C4-2B (cell line): ENCODE measurements at regions not wholly inside any gene's neighbourhood (a gene's known extent, or its start where the extent isn't known, plus 50 kb on each side); places are given as distances from the start of the nearest gene placed in this dataset.

Experiments
- H3K27ac ChIP-seq: fragments of 450-650 bp; 2 replicates; pipeline ENCODE4 v1.5.1; 2017
- ZFX ChIP-seq: fragments of 450-650 bp; IDR thresholded peaks from 2 replicates; pipeline ENCODE4 v1.6.1; 2017
- TF ChIP-seq, protein P1 (sequence below): fragments of 450-650 bp; conservative IDR thresholded peaks from 2 replicates; pipeline ENCODE4 v1.5.1; 2017; ENCODE audit warnings: mild to moderate bottlenecking

DNA sequence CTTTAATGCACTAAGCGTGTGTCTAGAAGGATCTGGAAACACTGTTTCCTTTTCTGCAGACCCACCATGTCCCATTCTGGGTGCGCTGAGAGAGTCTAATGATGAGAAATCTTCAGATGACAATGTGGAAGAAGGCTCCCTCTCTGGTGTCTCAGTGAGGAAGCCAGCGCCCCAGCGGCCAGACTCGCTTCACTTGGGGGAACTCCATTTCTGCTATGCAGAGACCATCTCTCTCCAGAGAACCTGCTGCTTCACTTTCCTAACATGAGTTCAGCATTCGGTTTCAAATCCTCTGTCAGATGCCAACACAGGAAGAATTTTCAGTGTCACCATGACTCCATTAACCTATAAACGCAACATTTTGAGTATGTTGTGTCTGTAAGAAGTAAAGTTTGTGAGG is 121.8 kb downstream of the SYF2 start:
- H3K27ac ChIP-seq = no peak overlapping the region
- no peak for TF ChIP-seq ZFX
- TF ChIP-seq, protein P1, sequence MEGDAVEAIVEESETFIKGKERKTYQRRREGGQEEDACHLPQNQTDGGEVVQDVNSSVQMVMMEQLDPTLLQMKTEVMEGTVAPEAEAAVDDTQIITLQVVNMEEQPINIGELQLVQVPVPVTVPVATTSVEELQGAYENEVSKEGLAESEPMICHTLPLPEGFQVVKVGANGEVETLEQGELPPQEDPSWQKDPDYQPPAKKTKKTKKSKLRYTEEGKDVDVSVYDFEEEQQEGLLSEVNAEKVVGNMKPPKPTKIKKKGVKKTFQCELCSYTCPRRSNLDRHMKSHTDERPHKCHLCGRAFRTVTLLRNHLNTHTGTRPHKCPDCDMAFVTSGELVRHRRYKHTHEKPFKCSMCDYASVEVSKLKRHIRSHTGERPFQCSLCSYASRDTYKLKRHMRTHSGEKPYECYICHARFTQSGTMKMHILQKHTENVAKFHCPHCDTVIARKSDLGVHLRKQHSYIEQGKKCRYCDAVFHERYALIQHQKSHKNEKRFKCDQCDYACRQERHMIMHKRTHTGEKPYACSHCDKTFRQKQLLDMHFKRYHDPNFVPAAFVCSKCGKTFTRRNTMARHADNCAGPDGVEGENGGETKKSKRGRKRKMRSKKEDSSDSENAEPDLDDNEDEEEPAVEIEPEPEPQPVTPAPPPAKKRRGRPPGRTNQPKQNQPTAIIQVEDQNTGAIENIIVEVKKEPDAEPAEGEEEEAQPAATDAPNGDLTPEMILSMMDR = no peak

DNA sequence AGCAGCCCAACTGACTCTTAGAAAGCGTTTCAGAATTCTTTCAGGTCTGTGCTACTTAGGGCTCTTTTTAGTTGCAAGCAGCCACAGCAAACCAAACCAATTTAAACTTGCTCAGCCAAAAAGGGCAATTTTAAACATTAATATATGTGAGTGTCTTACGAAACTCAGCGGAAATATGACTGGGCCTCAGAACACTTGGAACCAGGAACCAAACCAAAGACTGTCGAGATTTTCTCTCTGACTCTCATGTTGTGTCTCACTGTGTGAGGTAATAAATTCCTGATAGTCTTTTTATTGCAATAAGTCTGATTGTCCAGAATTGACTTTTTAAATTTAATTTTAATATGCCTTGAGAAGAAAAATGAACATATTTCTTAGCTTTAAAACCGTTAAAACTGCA is 122.3 kb downstream of the SYF2 start:
- TF ChIP-seq, protein P1 = no peak
- TF ChIP-seq ZFX = no peak
- H3K27ac ChIP-seq = no peak overlapping the region

DNA sequence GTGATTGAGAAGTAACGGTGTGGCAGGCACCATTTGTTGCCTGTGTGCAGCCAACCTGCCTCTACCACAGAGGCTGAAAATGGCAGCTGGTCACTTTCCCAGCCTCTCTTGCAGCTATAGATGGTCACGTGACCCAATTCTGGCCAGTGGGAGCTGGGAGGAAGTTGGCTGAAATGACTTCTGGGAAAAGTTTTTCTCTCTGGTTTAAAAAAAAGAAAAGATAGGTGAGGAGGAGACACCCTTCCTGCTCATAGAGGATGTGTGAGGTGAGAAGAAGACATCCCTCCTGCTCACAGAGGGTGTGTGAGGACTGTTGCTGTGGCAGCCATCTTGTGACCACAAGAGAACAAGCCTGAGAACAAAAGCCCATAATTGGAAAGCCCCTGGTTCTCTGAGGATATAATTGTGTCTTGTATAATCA is 122.8 kb downstream of the SYF2 start:
- no peak overlapping the region for H3K27ac ChIP-seq
- TF ChIP-seq, protein P1 = no peak
- no peak for TF ChIP-seq ZFX

DNA sequence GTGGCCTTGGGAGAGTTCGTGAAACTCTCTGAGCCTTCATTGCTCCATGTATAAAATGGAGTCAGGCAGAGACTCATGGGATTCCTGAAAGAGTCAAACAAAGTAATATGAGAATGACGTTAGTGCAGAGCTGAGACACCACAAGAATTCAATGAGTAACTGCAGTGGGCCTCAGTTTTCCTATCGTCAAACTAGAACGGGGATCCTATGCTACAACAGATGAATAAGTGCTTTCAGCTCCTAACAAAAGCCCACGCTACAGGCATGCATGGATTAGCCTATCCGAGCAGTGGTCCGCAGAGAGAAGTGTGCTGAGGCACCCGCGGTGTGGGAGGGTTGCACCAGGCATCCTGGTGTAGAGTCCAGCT is 124.7 kb downstream of the SYF2 start:
- TF ChIP-seq, protein P1 = no peak
- no peak for TF ChIP-seq ZFX
- H3K27ac ChIP-seq = no peak overlapping the region

DNA sequence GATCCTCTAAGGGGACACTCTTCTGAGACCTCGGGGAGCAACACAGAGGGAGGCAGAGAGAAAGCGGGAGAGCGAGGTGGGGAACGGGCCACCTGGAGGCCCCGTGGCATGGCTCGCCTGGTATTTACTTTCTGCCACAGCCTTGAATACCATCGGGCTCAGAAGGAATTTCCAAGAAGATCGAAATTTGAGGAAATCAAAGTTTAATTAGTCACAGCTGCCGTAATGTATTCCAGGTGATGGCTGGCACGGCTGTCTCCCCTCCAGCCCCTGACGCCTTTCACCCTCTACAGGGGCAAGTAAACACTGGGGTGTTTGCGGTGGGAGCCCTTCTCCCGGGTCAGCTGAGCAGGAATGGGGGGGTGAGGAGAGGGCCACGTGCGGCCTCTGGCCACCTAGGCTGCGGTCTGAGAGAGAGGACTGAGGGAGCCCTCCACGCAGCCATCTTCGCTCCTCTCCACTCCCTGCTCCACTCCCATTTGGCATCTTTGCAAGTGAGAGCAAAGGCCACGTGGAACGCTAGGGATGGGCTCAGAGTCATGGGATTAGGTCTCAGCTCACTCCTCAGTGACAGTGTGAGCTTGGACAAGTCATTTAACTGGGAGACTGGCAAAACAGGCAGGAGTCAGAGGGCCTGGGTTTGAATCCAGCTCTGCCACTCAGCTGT is 125.2 kb downstream of the SYF2 start:
- H3K27ac ChIP-seq = no peak overlapping the region
- TF ChIP-seq, protein P1 = no peak
- no peak for TF ChIP-seq ZFX

DNA sequence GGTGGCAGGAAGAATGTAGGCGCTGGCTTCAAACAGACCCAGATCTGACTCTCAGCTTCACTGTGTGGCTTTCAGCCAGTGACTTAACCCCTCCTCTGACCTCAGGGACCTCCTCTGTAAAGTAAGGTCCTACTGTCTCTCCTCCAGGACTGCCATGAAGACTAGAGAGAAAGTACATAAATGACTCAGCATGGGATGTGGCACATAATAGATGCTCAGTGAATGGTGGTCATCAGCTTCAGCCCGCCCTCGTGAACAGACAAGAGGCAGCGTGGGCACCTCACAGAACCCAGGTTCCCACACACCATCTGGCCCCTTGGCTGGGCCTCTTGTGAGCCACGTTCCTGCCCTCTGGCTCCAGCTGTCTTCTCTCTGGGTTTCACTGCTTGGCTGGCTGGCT is 126.0 kb downstream of the SYF2 start:
- TF ChIP-seq, protein P1 = no peak
- no peak for TF ChIP-seq ZFX
- no peak overlapping the region for H3K27ac ChIP-seq

DNA sequence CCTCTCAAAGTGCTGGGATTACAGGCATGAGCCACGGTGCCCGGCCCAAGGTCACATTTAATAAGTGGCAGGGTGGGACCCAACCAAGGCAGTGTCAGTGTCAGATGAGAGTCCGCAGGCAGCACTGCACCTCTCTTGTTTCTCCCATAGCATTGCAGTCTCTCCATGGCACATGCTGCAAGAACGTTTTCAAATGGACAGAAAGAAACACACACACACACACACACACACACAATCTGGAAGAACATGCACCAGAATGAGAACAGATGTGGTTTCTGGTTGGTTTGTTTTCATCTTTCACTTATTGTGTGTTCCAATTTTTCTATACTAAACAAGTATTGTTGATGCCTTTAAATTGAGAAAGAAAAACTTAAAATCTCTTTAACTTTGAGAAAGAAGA is 126.5 kb downstream of the SYF2 start:
- TF ChIP-seq, protein P1 = no peak
- no peak for TF ChIP-seq ZFX
- no peak overlapping the region for H3K27ac ChIP-seq
